ENCODE measurements at regions not wholly inside any gene's neighbourhood (a gene's known extent, or its start where the extent isn't known, plus 50 kb on each side); places are given as distances from the start of the nearest gene placed in this dataset.

GRCh38 chr5:103821361-103821760 is 258.8 kb upstream of the NUDT12 start:
- no peak for DNase-seq (ENCODE audit: low spot score)
- no peak for TF ChIP-seq CTCF (IDR thresholded peaks at IDR 0.05; ENCODE audit: extremely low read depth, missing control alignments)

GRCh38 chr5:103808464-103809106 is 246.0 kb upstream of the NUDT12 start:
- TF ChIP-seq CTCF (IDR thresholded peaks at IDR 0.05; ENCODE audit: extremely low read depth, missing control alignments) = peak; percentile 65
- peak; percentile 26 for DNase-seq (ENCODE audit: low spot score)

- no peak for TF ChIP-seq CTCF (IDR thresholded peaks at IDR 0.05; ENCODE audit: extremely low read depth, missing control alignments)
- DNase-seq (ENCODE audit: low spot score) = no peak
These were observed 242.1 kb upstream of the NUDT12 start for GRCh38 chr5:103804711-103805110.

- no peak for TF ChIP-seq CTCF (IDR thresholded peaks at IDR 0.05; ENCODE audit: extremely low read depth, missing control alignments)
- no peak for DNase-seq (ENCODE audit: low spot score)
These were observed 239.1 kb upstream of the NUDT12 start for GRCh38 chr5:103801681-103802080.

GRCh38 chr5:103800741-103801495 is 238.3 kb upstream of the NUDT12 start:
- no peak for DNase-seq (ENCODE audit: low spot score)
- TF ChIP-seq CTCF (IDR thresholded peaks at IDR 0.05; ENCODE audit: extremely low read depth, missing control alignments) = no peak

- no peak for DNase-seq (ENCODE audit: low spot score)
- no peak for TF ChIP-seq CTCF (IDR thresholded peaks at IDR 0.05; ENCODE audit: extremely low read depth, missing control alignments)
These were observed 231.1 kb upstream of the NUDT12 start for GRCh38 chr5:103793595-103794182.

GRCh38 chr5:103785569-103785968 is 223.0 kb upstream of the NUDT12 start:
- DNase-seq (ENCODE audit: low spot score) = no peak
- no peak for TF ChIP-seq CTCF (IDR thresholded peaks at IDR 0.05; ENCODE audit: extremely low read depth, missing control alignments)
